ENCODE measurements at regions not wholly inside any gene's neighbourhood (a gene's known extent, or its start where the extent isn't known, plus 50 kb on each side); places are given as distances from the start of the nearest gene placed in this dataset.

GRCh38 chr17:65290616-65291015, 153.4 kb downstream of the RGS9 start:
- intact Hi-C loops (cut with micrococcal nuclease): loop anchor here (5.0 to 10.0 kb wide), 2 partner anchors 267 to 694 kb away; no protein-coding TSS in a partner anchor
- Mint-ChIP-seq H3K36me3 (ENCODE audit: low read depth) (no peaks in the 10 kb centered on the region), H3K27ac (no peak overlapping the region), H3K4me1 (ENCODE audit: low read depth) (no peaks in the 10 kb centered on the region), H3K9me3 (no peaks in the 10 kb centered on the region), H3K4me3 (no peak overlapping the region), H3K27me3 (no peaks in the 10 kb centered on the region)
- DNase-seq (no peak), ATAC-seq (no peak)
- TF ChIP-seq CTCF (IDR thresholded peaks at IDR 0.05): no peak
- ChIA-PET CTCF (interaction anchor here (1.0 kb wide), 1 partner anchor 21 kb away, joined by 3 read pairs; no protein-coding TSS in a partner anchor), POLR2A (no interaction called here)

GRCh38 chr17:65290056-65290455, 152.9 kb downstream of the RGS9 start:
- Mint-ChIP-seq H3K27me3 (no peaks in the 10 kb centered on the region), H3K36me3 (ENCODE audit: low read depth) (no peaks in the 10 kb centered on the region), H3K9me3 (no peaks in the 10 kb centered on the region), H3K27ac (no peak overlapping the region), H3K4me1 (ENCODE audit: low read depth) (no peaks in the 10 kb centered on the region), H3K4me3 (no peak overlapping the region)
- no peak for DNase-seq
- no peak for ATAC-seq
- POLR2A ChIA-PET: no interaction called here
- CTCF ChIA-PET: interaction anchor here (0.9 kb wide), 1 partner anchor 58 kb away, joined by 3 read pairs; no protein-coding TSS in a partner anchor
- TF ChIP-seq CTCF (IDR thresholded peaks at IDR 0.05): no peak
- intact Hi-C loops (cut with micrococcal nuclease): loop anchor here (5.0 to 10.0 kb wide), 2 partner anchors 267 to 695 kb away; no protein-coding TSS in a partner anchor

GRCh38 chr17:65287040-65287439, 149.9 kb downstream of the RGS9 start:
- CTCF ChIA-PET: interaction anchor here (1.0 to 1.8 kb wide), 3 partner anchors 10 to 55 kb away, joined by 3 to 4 read pairs (median 3); no protein-coding TSS in a partner anchor
- Mint-ChIP-seq H3K4me1 (ENCODE audit: low read depth) (no peaks in the 10 kb centered on the region), H3K36me3 (ENCODE audit: low read depth) (no peaks in the 10 kb centered on the region), H3K9me3 (no peaks in the 10 kb centered on the region), H3K27ac (no peak overlapping the region), H3K4me3 (no peak overlapping the region), H3K27me3 (no peaks in the 10 kb centered on the region)
- ATAC-seq: no peak
- POLR2A ChIA-PET: interaction anchor here (1.0 kb wide), 1 partner anchor 10 kb away, joined by 4 read pairs; no protein-coding TSS in a partner anchor
- intact Hi-C loops (cut with micrococcal nuclease): no loop called here
- no peak for TF ChIP-seq CTCF (IDR thresholded peaks at IDR 0.05)
- DNase-seq: no peak

- ATAC-seq: no peak
Measured at GRCh38 chr17:65283704-65284103, 146.5 kb downstream of the RGS9 start.

More at GRCh38 chr17:65283704-65284103, 146.5 kb downstream of the RGS9 start:
- Mint-ChIP-seq H3K4me1 (ENCODE audit: low read depth) (no peaks in the 10 kb centered on the region), H3K4me3 (no peak overlapping the region), H3K9me3 (no peaks in the 10 kb centered on the region), H3K27me3 (peaks cover 1% of the 10 kb centered on the region), H3K27ac (no peak overlapping the region), H3K36me3 (ENCODE audit: low read depth) (no peaks in the 10 kb centered on the region)
- no peak for DNase-seq
- POLR2A ChIA-PET: no interaction called here
- no peak for TF ChIP-seq CTCF (IDR thresholded peaks at IDR 0.05)
- intact Hi-C loops (cut with micrococcal nuclease): no loop called here
- CTCF ChIA-PET: interaction anchor here (2.6 kb wide), 1 partner anchor 10 kb away, joined by 10 read pairs; no protein-coding TSS in a partner anchor

Data from activated CD8-positive, alpha-beta T cell treated with anti-CD3 and anti-CD28 coated beads for 36 hours (primary cell).